Endothelial cell of umbilical vein (primary cell): ENCODE measurements at regions not wholly inside any gene's neighbourhood (a gene's known extent, or its start where the extent isn't known, plus 50 kb on each side); places are given as distances from the start of the nearest gene placed in this dataset.

Source experiments
- BruUV-seq: library from RNA; stranded (reverse); fragments of 400-500 nt; replicated peaks from 2 replicates; lab custom pipeline; 2021; lab: Mats Ljungman, UMichigan
- CTCF ChIA-PET: fragments of 300-600, 350-600 bp; sonication (Branson Sonifier 250); formaldehyde crosslinking; loops from one replicate; lab custom pipeline; 2021; ENCODE audit warnings: antibody characterized with exemption, inconsistent platforms; lab: Charles Lee
- POLR2A ChIA-PET: fragments of 300-600, 350-600 bp; sonication (Branson Sonifier 250); formaldehyde crosslinking; loops from one replicate; lab custom pipeline; 2021; ENCODE audit warnings: antibody characterized with exemption, inconsistent platforms; lab: Charles Lee
- DNase-seq: peaks from one replicate; pipeline ENCODE4 v3.0.0-alpha.2; 2011; ENCODE audit warnings: low read depth, low spot score
- FAIRE-seq: peaks from 2 replicates; lab custom pipeline; 2011; peaks lifted over from hg19 to GRCh38; lab: Jason Lieb, UNC
- H2AFZ ChIP-seq: 2 replicates; pipeline ENCODE4 v1.6.0; 2012; ENCODE audit warnings: low read depth, low read length, control low read depth, inconsistent platforms
- H3K27ac ChIP-seq: 2 replicates; pipeline ENCODE4 v1.5.1; 2011; ENCODE audit warnings: low read depth, mild to moderate bottlenecking, control low read depth, low read length, moderate library complexity; ENCODE audit not compliant: insufficient read depth
- H3K27me3 ChIP-seq, 2 experiments: 2 replicates each; pipeline versions ENCODE4 v1.6.0 to v1.6.1; 2011; ENCODE audit warnings: low read length in 2 of 2, mixed read lengths in 1 of 2; ENCODE audit not compliant: control insufficient read depth in 2 of 2, insufficient read depth in 2 of 2
- H3K36me3 ChIP-seq, 2 experiments: 2 replicates in 1 of 2; 3 replicates in 1 of 2; pipeline ENCODE4 v1.5.1; 2011; ENCODE audit warnings: low read length in 2 of 2, mild to moderate bottlenecking in 1 of 2, moderate library complexity in 1 of 2; ENCODE audit not compliant: control insufficient read depth in 2 of 2, insufficient read depth in 2 of 2; ENCODE audit errors: extremely low read depth in 1 of 2
- H3K4me1 ChIP-seq: 3 replicates; pipeline ENCODE4 v1.5.1; 2011; ENCODE audit warnings: mild to moderate bottlenecking, low read length; ENCODE audit not compliant: control insufficient read depth, insufficient read depth; ENCODE audit errors: extremely low read depth
- H3K4me2 ChIP-seq: 2 replicates; pipeline ENCODE4 v1.6.1; 2011; ENCODE audit warnings: low read length, control low read depth, mixed read lengths; ENCODE audit not compliant: insufficient read depth
- H3K4me3 ChIP-seq, 3 experiments: fragments of 200-600 bp in 1 of 3; sonication (generic), shearing (Covaris generic) in 1 of 3; replicated peaks in 1 of 3; 2 replicates each; pipeline ENCODE4 v1.5.1; 2011 to 2016; ENCODE audit warnings: control low read depth in 3 of 3, low read length in 3 of 3, mild to moderate bottlenecking in 2 of 3, inconsistent platforms in 1 of 3, low read depth in 1 of 3, moderate library complexity in 1 of 3; ENCODE audit not compliant: insufficient read depth in 1 of 3
- H3K79me2 ChIP-seq: 2 replicates; pipeline ENCODE4 v1.6.0; 2012; ENCODE audit warnings: low read length, inconsistent platforms; ENCODE audit not compliant: control insufficient read depth, insufficient read depth
- H3K9ac ChIP-seq: replicated peaks from 2 replicates; pipeline ENCODE3; 2011; ENCODE audit warnings: low read length, control low read depth; ENCODE audit not compliant: insufficient read depth; ENCODE audit errors: extremely low read depth
- H3K9me1 ChIP-seq: replicated peaks from 3 replicates; pipeline ENCODE4 v1.6.0; 2011; ENCODE audit warnings: mild to moderate bottlenecking, low read length; ENCODE audit not compliant: control insufficient read depth, insufficient read depth; ENCODE audit errors: extremely low read depth
- H3K9me3 ChIP-seq: replicated peaks from 2 replicates; pipeline ENCODE4 v1.5.1; 2012; ENCODE audit warnings: low read length, inconsistent platforms; ENCODE audit not compliant: control insufficient read depth, insufficient read depth
- H4K20me1 ChIP-seq: replicated peaks from 2 replicates; pipeline ENCODE3; 2011; ENCODE audit warnings: mild to moderate bottlenecking, low read length; ENCODE audit not compliant: control insufficient read depth, insufficient read depth; ENCODE audit errors: extremely low read depth
- CTCF ChIP-seq, 2 donors: IDR thresholded peaks; 1 replicate in 1 of 2; 2 replicates in 1 of 2; pipeline ENCODE4 v1.5.1; 2011; ENCODE audit warnings: low read length in 2 of 2, mild to moderate bottlenecking in 2 of 2, moderate library complexity in 2 of 2, control low read depth in 1 of 2, inconsistent platforms in 1 of 2, low read depth in 1 of 2; ENCODE audit not compliant: insufficient read depth in 1 of 2; ENCODE audit errors: extremely low read depth in 1 of 2
- EZH2 ChIP-seq: IDR thresholded peaks from 2 replicates; pipeline ENCODE4 v1.6.1; 2012; ENCODE audit warnings: borderline replicate concordance, low read depth, mild to moderate bottlenecking, moderate library complexity, low read length, inconsistent platforms; ENCODE audit not compliant: severe bottlenecking
- FOS ChIP-seq: IDR thresholded peaks from 2 replicates; pipeline ENCODE4 v1.6.1; 2011; ENCODE audit warnings: mild to moderate bottlenecking, low read length, moderate library complexity, borderline replicate concordance; ENCODE audit not compliant: insufficient read depth
- GATA2 ChIP-seq: IDR thresholded peaks from 2 replicates; pipeline ENCODE4 v1.7.0; 2011; ENCODE audit warnings: low read depth, mild to moderate bottlenecking, moderate library complexity, mixed read lengths, low read length; ENCODE audit not compliant: insufficient read length, insufficient read depth
- JUN ChIP-seq: IDR thresholded peaks from 2 replicates; pipeline ENCODE4 v1.6.1; 2011; ENCODE audit warnings: borderline replicate concordance, low read depth; ENCODE audit not compliant: insufficient read length, insufficient read depth
- MAX ChIP-seq: IDR thresholded peaks from 2 replicates; pipeline ENCODE4 v1.6.1; 2011; ENCODE audit not compliant: insufficient read depth, insufficient read length
- MYC ChIP-seq: IDR thresholded peaks from one replicate; pipeline ENCODE4 v1.6.1; 2011; ENCODE audit warnings: mild to moderate bottlenecking, low read depth, low read length
- POLR2A ChIP-seq: IDR thresholded peaks from 2 replicates; pipeline ENCODE4 v1.6.1; 2012; ENCODE audit warnings: low read depth, mild to moderate bottlenecking, control low read depth, low read length
- POLR2AphosphoS5 ChIP-seq: IDR thresholded peaks from 2 replicates; pipeline ENCODE4 v1.6.1; 2012; ENCODE audit warnings: low read depth, mild to moderate bottlenecking, control low read depth, low read length, moderate library complexity; ENCODE audit not compliant: insufficient read depth
- dilution Hi-C: fragments of 300-500 bp; cut with MboI; formaldehyde crosslinking; loops from one replicate; pipeline ENCODE4 v1.15.0; 2019; ENCODE audit warnings: low sequenced_read_pairs; ENCODE audit not compliant: extremely low pct_ligation_motif_present
- intact Hi-C: fragments of 100-400 bp; cut with micrococcal nuclease; formaldehyde crosslinking; loops from one replicate; pipeline ENCODE4 v1.10.0; 2022

DNA sequence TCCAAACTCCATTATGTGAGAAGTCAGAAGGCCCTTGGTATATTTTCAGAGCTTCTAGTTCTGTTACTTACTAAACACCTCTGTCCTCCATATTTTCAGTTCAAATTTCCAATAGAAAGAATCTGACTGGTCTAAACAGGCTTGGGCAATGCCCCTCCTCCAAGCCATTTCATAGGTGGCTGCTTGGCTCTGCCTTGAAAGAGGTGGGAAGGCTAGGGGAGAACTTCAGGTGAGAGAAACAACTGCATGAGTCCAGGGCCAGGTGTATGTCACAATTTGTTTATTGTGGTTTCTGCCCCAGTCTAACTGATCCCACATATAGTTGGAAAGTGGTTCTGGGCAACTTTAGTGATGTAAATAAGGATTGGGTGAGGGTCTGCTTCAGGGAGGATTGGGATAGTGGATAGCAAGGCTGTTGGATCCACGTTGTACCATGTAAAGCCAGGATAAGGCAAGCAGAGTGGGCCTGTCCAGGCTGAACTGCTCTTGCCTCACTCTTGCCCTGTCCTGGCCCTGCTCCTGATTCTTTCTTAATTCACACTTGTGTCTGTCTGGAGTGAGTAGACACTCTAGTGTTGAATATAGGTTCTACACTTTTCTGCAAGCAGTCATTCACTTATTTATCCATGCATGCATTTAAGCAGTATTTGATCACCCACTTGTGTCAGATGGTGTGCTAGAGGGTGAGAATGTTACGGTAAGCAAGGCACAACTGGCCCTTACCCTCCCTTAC lies 67.5 kb upstream of the COMTD1 start:
- no peak overlapping the region for H3K27ac ChIP-seq
- dilution Hi-C loops = no loop called here
- H3K9ac ChIP-seq = no peak overlapping the region
- no peaks in the 10 kb centered on the region for H3K9me1 ChIP-seq
- CTCF ChIA-PET = no interaction called here
- H3K27me3 ChIP-seq = no peaks in the 10 kb centered on the region
- no peak for FAIRE-seq
- H4K20me1 ChIP-seq = no peaks in the 10 kb centered on the region
- no TSS peak for BruUV-seq
- DNase-seq = no peak
- no peak for TF ChIP-seq MAX
- no peak for TF ChIP-seq EZH2
- no peak for TF ChIP-seq MYC
- TF ChIP-seq JUN = no peak
- TF ChIP-seq FOS = no peak
- TF ChIP-seq GATA2 = no peak
- no peaks in the 10 kb centered on the region for H3K4me1 ChIP-seq
- intact Hi-C loops = no loop called here
- no peaks in the 10 kb centered on the region for H3K79me2 ChIP-seq
- H3K4me2 ChIP-seq = no peak overlapping the region
- no peaks in the 10 kb centered on the region for H3K9me3 ChIP-seq
- H3K4me3 ChIP-seq = no peak overlapping the region
- POLR2A ChIA-PET = no interaction called here
- no peaks in the 10 kb centered on the region for H3K36me3 ChIP-seq
- no peak overlapping the region for H2AFZ ChIP-seq

DNA sequence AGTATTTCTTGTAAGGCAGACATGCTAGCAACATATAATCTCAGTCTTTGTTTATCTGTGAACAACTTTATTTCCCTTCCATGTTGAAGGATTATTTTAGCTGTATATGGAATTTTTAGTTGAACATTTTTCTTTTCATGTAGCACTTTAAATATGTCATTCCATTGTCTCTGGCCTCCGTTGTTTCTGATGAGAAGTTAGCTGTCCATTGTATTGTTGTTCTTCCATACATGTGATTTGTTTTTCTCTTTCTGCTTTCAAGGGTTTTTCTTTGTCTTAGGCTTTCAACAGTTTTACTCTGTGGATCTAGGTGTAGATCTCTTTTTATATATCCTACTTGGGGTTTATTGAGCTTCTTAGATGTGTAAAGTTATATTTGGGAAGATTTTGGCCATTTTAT lies 66.3 kb upstream of the COMTD1 start:
- FAIRE-seq (peak; percentile 46), DNase-seq (no peak)
- no peak for TF ChIP-seq FOS
- TF ChIP-seq GATA2 = no peak
- TF ChIP-seq POLR2A = no peak
- TF ChIP-seq POLR2AphosphoS5 = no peak
- no peak for TF ChIP-seq CTCF (IDR thresholded peaks at IDR 0.05; ENCODE audit: extremely low read depth in 1 of 2, insufficient read depth in 1 of 2, low read depth in 1 of 2, low read length in 2 of 2)
- TF ChIP-seq MAX = no peak
- no peak overlapping the region for H3K4me2 ChIP-seq
- no peak overlapping the region for H3K4me3 ChIP-seq
- no peak overlapping the region for H3K27ac ChIP-seq
- no peaks in the 10 kb centered on the region for H3K36me3 ChIP-seq
- dilution Hi-C loops = no loop called here
- no peaks in the 10 kb centered on the region for H4K20me1 ChIP-seq
- no peak overlapping the region for H2AFZ ChIP-seq
- no peaks in the 10 kb centered on the region for H3K27me3 ChIP-seq
- no peaks in the 10 kb centered on the region for H3K79me2 ChIP-seq
- no peaks in the 10 kb centered on the region for H3K9me3 ChIP-seq
- ChIA-PET POLR2A (no interaction called here), CTCF (no interaction called here)
- intact Hi-C loops = no loop called here
- H3K4me1 ChIP-seq = no peaks in the 10 kb centered on the region
- H3K9ac ChIP-seq = no peak overlapping the region
- no TSS peak for BruUV-seq
- no peaks in the 10 kb centered on the region for H3K9me1 ChIP-seq
